Activated CD8-positive, alpha-beta memory T cell treated with anti-CD3 and anti-CD28 coated beads, Interleukin-2, amount 50 U/mL, for 48 hours (primary cell): ENCODE measurements at regions not wholly inside any gene's neighbourhood (a gene's known extent, or its start where the extent isn't known, plus 50 kb on each side); places are given as distances from the start of the nearest gene placed in this dataset.
A peak's percentile ranks its signal among the peaks of the same experiment; 100 is the strongest.

Experiments used
- DNase-seq: peaks from one replicate; pipeline ENCODE4 v3.0.0-alpha.2; 2020

DNA sequence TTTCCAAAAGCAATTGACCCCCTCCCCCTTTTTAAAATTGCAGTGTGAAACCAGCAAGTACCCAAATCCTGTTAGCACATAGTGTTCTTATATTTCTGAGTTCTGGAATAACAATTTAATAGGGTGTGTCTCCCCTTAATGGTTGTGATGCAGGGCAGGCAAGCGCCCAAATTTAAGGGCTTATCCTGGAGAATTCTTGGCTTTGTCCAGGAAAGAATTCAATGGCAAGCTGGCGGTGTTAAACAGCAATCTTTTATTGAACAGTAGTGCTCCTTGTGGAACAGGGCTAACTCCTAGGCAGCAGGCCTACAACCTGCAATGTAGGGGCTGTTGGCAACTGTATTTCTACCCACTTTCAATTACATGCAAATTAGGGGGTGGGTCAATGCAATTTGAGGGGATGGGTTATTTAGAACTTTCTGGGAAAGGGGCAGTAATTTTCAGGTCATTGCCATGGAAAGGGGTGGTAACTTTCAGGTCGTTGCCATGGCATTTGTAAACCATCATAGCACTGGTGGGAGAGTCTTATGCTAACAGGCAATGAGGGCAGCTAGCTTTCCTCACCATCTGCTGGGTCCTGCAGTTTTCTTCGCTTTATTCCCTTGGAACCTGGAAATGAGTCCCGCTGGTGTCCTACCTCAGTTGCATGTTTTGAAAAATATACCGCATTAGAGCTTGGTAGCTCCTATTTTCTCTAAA, 149.0 kb upstream of the KCTD1 start:
- DNase-seq = no peak

GRCh38 chr18:26696786-26697185, 148.4 kb upstream of the KCTD1 start:
- DNase-seq = no peak

GRCh38 chr18:26696308-26696707, 148.0 kb upstream of the KCTD1 start:
- DNase-seq = no peak

GRCh38 chr18:26689226-26689879, 141.0 kb upstream of the KCTD1 start:
- no peak for DNase-seq

DNA sequence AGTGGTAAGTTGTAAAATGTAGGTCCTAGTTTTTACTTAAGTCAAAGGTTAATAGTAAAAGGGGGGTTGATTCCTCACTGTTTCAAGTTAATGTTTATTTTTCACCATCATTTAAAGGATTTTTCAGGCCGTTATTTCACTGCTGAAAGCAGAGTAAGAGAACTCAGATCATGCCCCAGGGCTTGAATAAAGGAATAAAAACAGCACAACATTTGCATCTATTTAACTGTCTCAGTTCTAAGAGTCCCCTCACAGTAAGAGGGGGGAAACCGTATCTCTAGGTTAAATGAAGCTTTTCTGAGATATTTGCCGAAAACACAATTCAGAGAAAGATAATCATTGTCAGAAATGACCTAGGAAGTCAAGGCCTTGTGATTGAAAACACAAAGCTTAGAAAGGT, 138.2 kb upstream of the KCTD1 start:
- DNase-seq = no peak

- DNase-seq = no peak
These were observed 137.2 kb upstream of the KCTD1 start for GRCh38 chr18:26685438-26686157.

- no peak for DNase-seq
These were observed 129.6 kb upstream of the KCTD1 start for GRCh38 chr18:26677957-26678356.

GRCh38 chr18:26667046-26667445, 118.7 kb upstream of the KCTD1 start:
- no peak for DNase-seq

GRCh38 chr18:26662996-26663395, 114.6 kb upstream of the KCTD1 start:
- DNase-seq = no peak

DNA sequence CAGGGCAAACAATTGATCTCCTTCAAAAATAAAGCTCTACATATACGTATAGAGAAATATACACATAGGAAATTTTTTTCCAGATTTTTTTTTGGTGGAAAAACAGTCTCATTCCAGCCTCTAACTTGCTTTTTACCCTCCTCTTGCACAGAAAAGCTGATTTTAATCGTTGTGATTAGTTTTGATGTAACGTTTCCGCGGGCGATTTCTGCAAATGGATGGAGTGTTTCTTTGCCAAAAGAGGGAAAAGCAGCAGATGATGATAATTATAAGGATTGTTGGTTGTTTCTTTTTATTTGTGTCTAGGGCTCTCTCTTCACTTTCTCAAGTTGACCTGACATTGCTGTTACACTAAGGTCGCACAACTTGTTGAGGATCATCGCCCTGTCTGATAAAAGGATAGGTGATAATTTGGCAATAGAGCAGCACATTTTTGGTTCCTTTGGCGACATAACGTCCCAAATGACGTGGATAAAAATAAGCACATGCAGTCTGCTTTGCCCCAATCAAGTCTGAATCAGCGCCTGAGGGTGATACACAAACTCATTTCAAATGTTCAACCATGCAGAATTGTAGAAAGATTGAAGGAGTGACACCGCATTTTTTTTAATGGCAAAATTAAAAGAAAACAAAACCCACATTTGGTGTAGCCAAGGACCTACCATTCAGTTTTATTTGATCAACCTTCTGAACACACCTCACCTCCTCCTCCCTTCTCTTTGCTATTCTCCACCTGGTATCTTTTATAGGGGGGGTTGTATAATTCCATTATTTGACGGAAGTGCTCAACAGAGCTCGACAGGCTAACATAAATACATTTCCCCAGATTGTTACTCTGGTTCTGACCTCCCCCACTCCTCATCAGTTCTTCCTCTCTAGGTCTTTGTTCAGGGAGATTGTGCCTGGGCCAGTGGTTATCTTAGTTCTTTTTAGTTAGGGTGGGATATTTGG, 109.6 kb upstream of the KCTD1 start:
- no peak for DNase-seq

GRCh38 chr18:26656944-26657536, 108.7 kb upstream of the KCTD1 start:
- peak; percentile 56 for DNase-seq

DNA sequence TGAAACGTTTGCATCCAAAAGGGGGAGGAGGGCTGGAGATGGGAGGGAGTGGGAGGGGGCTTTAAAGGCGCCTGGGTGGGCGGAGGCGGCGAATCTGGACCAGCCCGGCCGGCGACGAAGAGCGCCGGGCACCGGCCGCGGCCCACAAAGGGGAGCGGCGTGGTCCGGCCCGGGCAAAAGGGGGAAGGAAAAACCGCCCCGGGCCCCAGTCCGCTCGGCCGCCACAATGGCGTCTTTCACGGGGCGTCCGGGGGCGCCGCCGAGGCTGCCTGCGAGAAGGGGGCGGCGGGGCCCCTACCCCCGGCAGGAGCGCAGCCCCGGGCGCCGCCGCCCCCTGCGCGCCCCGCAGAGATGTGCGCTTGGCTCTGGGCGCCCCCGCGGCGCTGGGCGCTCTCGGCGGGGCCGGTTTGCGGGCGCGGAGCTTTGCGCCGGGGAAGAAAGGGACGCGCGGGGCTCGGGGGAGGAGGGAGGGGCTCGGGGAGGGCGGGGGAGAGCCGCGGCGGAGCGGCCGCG, 108.1 kb upstream of the KCTD1 start:
- no peak for DNase-seq

GRCh38 chr18:26655525-26656430, 107.4 kb upstream of the KCTD1 start:
- no peak for DNase-seq

- no peak for DNase-seq
These were observed 106.5 kb upstream of the KCTD1 start for GRCh38 chr18:26654616-26655524.

- DNase-seq = no peak
These were observed 105.7 kb upstream of the KCTD1 start for GRCh38 chr18:26653943-26654615.

DNA sequence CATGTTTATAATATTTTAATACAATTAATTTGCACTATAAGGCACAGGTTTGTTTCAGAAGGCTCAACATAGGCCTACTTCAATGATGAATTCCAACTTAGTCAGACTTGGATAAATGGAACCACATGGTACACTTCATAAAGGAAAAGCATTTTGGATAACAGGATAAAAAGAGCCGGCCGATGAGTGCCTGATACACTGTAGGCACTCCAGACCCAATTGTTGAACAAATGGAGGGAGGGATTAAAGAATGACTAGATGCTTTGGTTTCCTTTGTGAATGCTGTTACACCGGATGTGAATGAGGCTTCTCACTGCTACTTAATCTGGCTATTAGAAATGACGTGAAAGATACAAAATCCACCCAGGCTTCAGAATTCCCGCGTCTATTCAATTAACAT, 104.1 kb upstream of the KCTD1 start:
- no peak for DNase-seq

GRCh38 chr18:26650310-26651268, 102.2 kb upstream of the KCTD1 start:
- no peak for DNase-seq

- DNase-seq = no peak
These were observed 100.8 kb upstream of the KCTD1 start for GRCh38 chr18:26649193-26649543.
